Fibroblast of lung (primary cell): ENCODE measurements at regions not wholly inside any gene's neighbourhood (a gene's known extent, or its start where the extent isn't known, plus 50 kb on each side); places are given as distances from the start of the nearest gene placed in this dataset.

Experiments used
- EZH2 ChIP-seq: IDR thresholded peaks from 2 replicates; pipeline ENCODE4 v1.5.1; 2012; ENCODE audit warnings: low read length, control low read depth, mild to moderate bottlenecking; ENCODE audit errors: missing control alignments
- TF ChIP-seq, protein P1 (sequence below), 2 donors: IDR thresholded peaks in 1 of 2; conservative IDR thresholded peaks in 1 of 2; 1 replicate in 1 of 2; 2 replicates in 1 of 2; pipeline ENCODE4 v1.5.1; 2011 to 2012; ENCODE audit warnings: low read length in 2 of 2, control low read depth in 1 of 2, inconsistent platforms in 1 of 2, low read depth in 1 of 2, mild to moderate bottlenecking in 1 of 2

- TF ChIP-seq, protein P1, sequence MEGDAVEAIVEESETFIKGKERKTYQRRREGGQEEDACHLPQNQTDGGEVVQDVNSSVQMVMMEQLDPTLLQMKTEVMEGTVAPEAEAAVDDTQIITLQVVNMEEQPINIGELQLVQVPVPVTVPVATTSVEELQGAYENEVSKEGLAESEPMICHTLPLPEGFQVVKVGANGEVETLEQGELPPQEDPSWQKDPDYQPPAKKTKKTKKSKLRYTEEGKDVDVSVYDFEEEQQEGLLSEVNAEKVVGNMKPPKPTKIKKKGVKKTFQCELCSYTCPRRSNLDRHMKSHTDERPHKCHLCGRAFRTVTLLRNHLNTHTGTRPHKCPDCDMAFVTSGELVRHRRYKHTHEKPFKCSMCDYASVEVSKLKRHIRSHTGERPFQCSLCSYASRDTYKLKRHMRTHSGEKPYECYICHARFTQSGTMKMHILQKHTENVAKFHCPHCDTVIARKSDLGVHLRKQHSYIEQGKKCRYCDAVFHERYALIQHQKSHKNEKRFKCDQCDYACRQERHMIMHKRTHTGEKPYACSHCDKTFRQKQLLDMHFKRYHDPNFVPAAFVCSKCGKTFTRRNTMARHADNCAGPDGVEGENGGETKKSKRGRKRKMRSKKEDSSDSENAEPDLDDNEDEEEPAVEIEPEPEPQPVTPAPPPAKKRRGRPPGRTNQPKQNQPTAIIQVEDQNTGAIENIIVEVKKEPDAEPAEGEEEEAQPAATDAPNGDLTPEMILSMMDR (conservative IDR thresholded peaks at IDR 0.05 in 1 of 2, IDR thresholded peaks at IDR 0.05 in 1 of 2; ENCODE audit: low read depth in 1 of 2, low read length in 2 of 2), result no peak
- no peak for TF ChIP-seq EZH2
These were observed 85.0 kb upstream of the SLC38A4 start for GRCh38 chr12:46910830-46911229.
